DND-41 (cell line): ENCODE measurements at regions not wholly inside any gene's neighbourhood (a gene's known extent, or its start where the extent isn't known, plus 50 kb on each side); places are given as distances from the start of the nearest gene placed in this dataset.

Source experiments
- ATAC-seq: fragments of 200-7000 bp; cut with Tn5 transposase; 3 replicates; pipeline ENCODE4 v1.9.1; 2021; ENCODE audit warnings: low read depth; ENCODE audit not compliant: insufficient read depth
- DNase-seq: peaks from one replicate; pipeline ENCODE4 v3.0.0-alpha.2; 2020
- H2AFZ ChIP-seq: 2 replicates; pipeline ENCODE4 v1.6.0; 2012; ENCODE audit warnings: low read depth, low read length
- H3K27ac ChIP-seq: 2 replicates; pipeline ENCODE4 v1.5.1; 2012; ENCODE audit warnings: low read length, inconsistent platforms
- H3K27me3 ChIP-seq: fragments of 200-600 bp; sonication (generic); 2 replicates; pipeline ENCODE4 v1.6.0; 2012; ENCODE audit warnings: low read length, mild to moderate bottlenecking, inconsistent platforms; ENCODE audit not compliant: insufficient read depth, poor library complexity
- H3K36me3 ChIP-seq: 2 replicates; pipeline ENCODE4 v1.5.1; 2012; ENCODE audit warnings: low read length, inconsistent platforms; ENCODE audit not compliant: insufficient read depth
- H3K4me1 ChIP-seq: 2 replicates; pipeline ENCODE4 v1.5.1; 2012; ENCODE audit warnings: mild to moderate bottlenecking, low read length; ENCODE audit not compliant: insufficient read depth
- H3K4me2 ChIP-seq: 2 replicates; pipeline ENCODE4 v1.6.0; 2012; ENCODE audit warnings: mild to moderate bottlenecking, moderate library complexity, low read length, inconsistent platforms; ENCODE audit not compliant: insufficient read depth
- H3K4me3 ChIP-seq, 2 experiments: fragments of 200-600 bp in 1 of 2; shearing (Covaris generic) in 1 of 2; 2 replicates each; pipeline ENCODE4 v1.5.1; 2012 to 2016; ENCODE audit warnings: inconsistent platforms in 2 of 2, low read length in 2 of 2, mild to moderate bottlenecking in 2 of 2, low read depth in 1 of 2, moderate library complexity in 1 of 2
- H3K79me2 ChIP-seq: 2 replicates; pipeline ENCODE4 v1.6.0; 2012; ENCODE audit warnings: low read length, inconsistent platforms; ENCODE audit not compliant: insufficient read depth
- H3K9ac ChIP-seq: 2 replicates; pipeline ENCODE4 v1.6.0; 2012; ENCODE audit warnings: low read depth, mild to moderate bottlenecking, inconsistent platforms, low read length, moderate library complexity
- H3K9me3 ChIP-seq: 2 replicates; pipeline ENCODE4 v1.5.1; 2012; ENCODE audit warnings: low read length, moderate library complexity, mild to moderate bottlenecking, inconsistent platforms; ENCODE audit not compliant: insufficient read depth, severe bottlenecking
- H4K20me1 ChIP-seq: 2 replicates; pipeline ENCODE4 v1.6.0; 2012; ENCODE audit warnings: low read length; ENCODE audit not compliant: insufficient read depth
- CTCF ChIP-seq: IDR thresholded peaks from 2 replicates; pipeline ENCODE4 v1.5.1; 2012; ENCODE audit warnings: borderline replicate concordance, low read length, moderate library complexity, mild to moderate bottlenecking; ENCODE audit not compliant: poor library complexity, severe bottlenecking; ENCODE audit errors: extremely low read depth
- EZH2 ChIP-seq: IDR thresholded peaks from 3 replicates; pipeline ENCODE4 v1.6.1; 2012; ENCODE audit warnings: borderline replicate concordance, low read depth, mild to moderate bottlenecking, moderate library complexity, low read length, inconsistent platforms; ENCODE audit not compliant: severe bottlenecking

DNA sequence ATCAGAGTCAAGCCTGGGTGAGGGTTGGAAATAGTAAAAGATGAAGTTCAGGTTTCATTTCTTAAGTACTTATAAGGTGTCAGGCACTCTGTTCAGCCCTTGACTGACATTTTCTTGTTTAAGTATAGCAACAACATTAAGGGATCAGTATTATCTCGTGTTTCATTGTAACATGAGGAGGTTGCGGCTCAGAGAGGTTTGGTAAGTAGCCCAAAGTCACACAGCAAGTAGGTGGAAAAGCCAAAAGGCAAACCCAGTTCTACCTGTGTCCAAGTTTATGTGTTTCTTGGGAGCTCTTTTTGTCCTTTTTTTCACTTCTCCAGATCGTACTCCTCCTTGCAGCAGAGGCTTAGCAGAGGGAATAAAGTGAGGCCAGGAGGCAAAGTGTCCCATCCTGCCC lies 337.5 kb upstream of the KLF3 start:
- no peaks in the 10 kb centered on the region for H3K79me2 ChIP-seq
- H3K4me2 ChIP-seq: no peak overlapping the region
- no peak overlapping the region for H3K4me3 ChIP-seq
- no peaks in the 10 kb centered on the region for H3K4me1 ChIP-seq
- no peak overlapping the region for H3K27ac ChIP-seq
- DNase-seq (no peak), ATAC-seq (no peak)
- H3K27me3 ChIP-seq: no peaks in the 10 kb centered on the region
- no peak overlapping the region for H2AFZ ChIP-seq
- H4K20me1 ChIP-seq: no peaks in the 10 kb centered on the region
- TF ChIP-seq CTCF (no peak), EZH2 (no peak)
- no peak overlapping the region for H3K9ac ChIP-seq
- no peaks in the 10 kb centered on the region for H3K36me3 ChIP-seq
- no peaks in the 10 kb centered on the region for H3K9me3 ChIP-seq

DNA sequence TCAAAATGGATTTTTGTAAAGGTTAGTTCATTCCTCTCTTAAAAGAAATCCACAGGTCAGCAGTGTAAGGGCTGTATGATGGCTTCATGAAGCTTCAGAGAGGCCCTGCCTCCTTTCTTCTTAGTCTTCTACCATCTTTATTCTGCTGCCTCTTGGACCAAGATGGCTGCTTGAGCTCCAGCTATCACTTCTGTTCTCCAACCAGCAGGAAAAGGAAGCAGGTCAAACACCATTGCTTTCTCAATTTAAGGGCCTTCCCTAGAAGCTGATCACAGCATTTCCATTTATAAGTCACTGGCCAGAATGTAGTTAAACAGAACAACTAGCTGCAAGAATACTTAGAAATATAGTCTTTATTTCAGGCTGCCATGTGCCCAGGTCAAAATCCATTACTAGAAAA lies 336.8 kb upstream of the KLF3 start:
- no peaks in the 10 kb centered on the region for H3K36me3 ChIP-seq
- H3K4me2 ChIP-seq: no peak overlapping the region
- no peaks in the 10 kb centered on the region for H4K20me1 ChIP-seq
- H3K9ac ChIP-seq: no peak overlapping the region
- H3K4me1 ChIP-seq: no peaks in the 10 kb centered on the region
- no peak for TF ChIP-seq EZH2
- no peak for TF ChIP-seq CTCF
- no peak overlapping the region for H3K4me3 ChIP-seq
- no peak for ATAC-seq
- H3K27ac ChIP-seq: no peak overlapping the region
- no peak overlapping the region for H2AFZ ChIP-seq
- H3K79me2 ChIP-seq: no peaks in the 10 kb centered on the region
- DNase-seq: no peak
- H3K27me3 ChIP-seq: no peaks in the 10 kb centered on the region
- no peaks in the 10 kb centered on the region for H3K9me3 ChIP-seq

- Histone ChIP-seq H4K20me1 (no peaks in the 10 kb centered on the region), H3K4me2 (no peak overlapping the region), H3K4me3 (no peak overlapping the region), H3K4me1 (no peaks in the 10 kb centered on the region), H3K79me2 (no peaks in the 10 kb centered on the region), H2AFZ (peak overlapping the region; percentile 4; the same call in 1 of the 2 replicates), H3K9ac (no peak overlapping the region), H3K27ac (no peak overlapping the region), H3K27me3 (no peaks in the 10 kb centered on the region), H3K9me3 (no peaks in the 10 kb centered on the region), H3K36me3 (no peaks in the 10 kb centered on the region)
- no peak for TF ChIP-seq CTCF
- no peak for TF ChIP-seq EZH2
- no peak for DNase-seq
- ATAC-seq: no peak
Measured at GRCh38 chr4:38328989-38329729, 334.8 kb upstream of the KLF3 start.
